HEK293 (cell line): ENCODE measurements at regions not wholly inside any gene's neighbourhood (a gene's known extent, or its start where the extent isn't known, plus 50 kb on each side); places are given as distances from the start of the nearest gene placed in this dataset.
"Not testable (repeated sequence)": the region's sequence is repeated elsewhere in the genome, so short reads cannot be mapped to it uniquely, and the experiment has no call there.

Experiments used
- CTCF ChIA-PET: fragments of 350-600 bp; formaldehyde crosslinking; extraction: SDS; loops from one replicate; lab custom pipeline; 2021; ENCODE audit warnings: antibody characterized with exemption; lab: Yijun Ruan, JAX
- POLR2A ChIA-PET: fragments of 300-600 bp; formaldehyde crosslinking; extraction: SDS; loops from one replicate; lab custom pipeline; 2020; ENCODE audit warnings: antibody characterized with exemption, inconsistent platforms; lab: Yijun Ruan, JAX
- H3K27ac ChIP-seq: fragments of 200-500 bp; sonication (Bioruptor generic); 2 replicates; pipeline ENCODE4 v1.5.1; 2014; ENCODE audit warnings: low read depth, low read length, control low read depth, inconsistent platforms; ENCODE audit errors: extremely low read depth
- H3K36me3 ChIP-seq, 2 experiments: fragments of 200-500 bp in 1 of 2; sonication (Bioruptor generic) in 1 of 2; 1 replicate in 1 of 2; 2 replicates in 1 of 2; pipeline ENCODE4 v1.5.1; 2014 to 2017; ENCODE audit warnings: inconsistent platforms in 2 of 2, low read length in 2 of 2; ENCODE audit not compliant: control insufficient read depth in 2 of 2, insufficient read depth in 1 of 2
- H3K4me1 ChIP-seq: fragments of 200-500 bp; sonication (Bioruptor generic); 2 replicates; pipeline ENCODE4 v1.5.1; 2014; ENCODE audit warnings: mild to moderate bottlenecking, low read length, inconsistent platforms; ENCODE audit not compliant: control insufficient read depth, insufficient read depth
- H3K4me3 ChIP-seq: 2 replicates; pipeline ENCODE4 v1.5.1; 2011; ENCODE audit warnings: low read depth, mild to moderate bottlenecking, control low read depth, low read length, moderate library complexity
- H3K9me3 ChIP-seq: fragments of 200-500 bp; sonication (Bioruptor generic); 2 replicates; pipeline ENCODE4 v1.5.1; 2014; ENCODE audit warnings: low read depth, low read length, inconsistent platforms; ENCODE audit not compliant: control insufficient read depth, insufficient read depth
- GLI2 ChIP-seq: fragments of 450-650 bp; formaldehyde crosslinking; IDR thresholded peaks from 2 replicates; pipeline ENCODE4; 2017; ENCODE audit warnings: missing biosample characterization, missing genetic modification characterization, low read depth, borderline replicate concordance
- OVOL3 ChIP-seq: fragments of 450-650 bp; formaldehyde crosslinking; IDR thresholded peaks from 2 replicates; pipeline ENCODE4 v1.5.1; 2016; ENCODE audit warnings: missing biosample characterization, missing genetic modification characterization
- REPIN1 ChIP-seq: fragments of 450-650 bp; formaldehyde crosslinking; IDR thresholded peaks from 2 replicates; pipeline ENCODE4 v1.5.1; 2017; ENCODE audit warnings: missing biosample characterization, missing genetic modification characterization, low read depth
- TRIM28 ChIP-seq: IDR thresholded peaks from 2 replicates; pipeline ENCODE4 v1.6.1; 2011; ENCODE audit warnings: low read length, control low read depth, borderline replicate concordance
- ZNF146 ChIP-seq: fragments of 450-650 bp; formaldehyde crosslinking; IDR thresholded peaks from 2 replicates; pipeline ENCODE4 v1.5.1; 2016; ENCODE audit warnings: missing biosample characterization, missing genetic modification characterization
- ZNF221 ChIP-seq: fragments of 450-650 bp; formaldehyde crosslinking; IDR thresholded peaks from 2 replicates; pipeline ENCODE4 v1.5.1; 2017; ENCODE audit warnings: missing biosample characterization, missing genetic modification characterization, borderline replicate concordance
- ZNF426 ChIP-seq: fragments of 450-650 bp; formaldehyde crosslinking; IDR thresholded peaks from 2 replicates; pipeline ENCODE4 v1.5.1; 2017; ENCODE audit warnings: missing biosample characterization, missing genetic modification characterization, mild to moderate bottlenecking, inconsistent platforms, moderate library complexity
- ZNF521 ChIP-seq: fragments of 450-650 bp; formaldehyde crosslinking; IDR thresholded peaks from 2 replicates; pipeline ENCODE4 v1.5.1; 2017; ENCODE audit warnings: missing biosample characterization, mild to moderate bottlenecking, missing genetic modification characterization
- ZNF560 ChIP-seq: fragments of 450-650 bp; formaldehyde crosslinking; IDR thresholded peaks from 2 replicates; pipeline ENCODE4 v1.5.1; 2017; ENCODE audit warnings: missing biosample characterization, missing genetic modification characterization, borderline replicate concordance
- ZNF830 ChIP-seq: fragments of 450-650 bp; IDR thresholded peaks from 2 replicates; pipeline ENCODE4 v1.5.0; 2018; ENCODE audit warnings: missing biosample characterization, missing genetic modification characterization, low read depth, mild to moderate bottlenecking, moderate library complexity
- TF ChIP-seq, protein P1 (sequence below): fragments of 450-650 bp; formaldehyde crosslinking; IDR thresholded peaks from 2 replicates; pipeline ENCODE4 v1.5.1; 2016; ENCODE audit warnings: missing biosample characterization, missing genetic modification characterization
- TF ChIP-seq, protein P2 (sequence below): fragments of 450-650 bp; formaldehyde crosslinking; IDR thresholded peaks from 2 replicates; pipeline ENCODE4 v1.5.1; 2016; ENCODE audit warnings: missing biosample characterization, missing genetic modification characterization
- TF ChIP-seq, protein P3 (sequence below): fragments of 450-650 bp; formaldehyde crosslinking; IDR thresholded peaks from 2 replicates; pipeline ENCODE4 v1.5.1; 2016; ENCODE audit warnings: missing biosample characterization, missing genetic modification characterization
- TF ChIP-seq, protein P4 (sequence below): fragments of 450-650 bp; formaldehyde crosslinking; IDR thresholded peaks from 2 replicates; pipeline ENCODE4 v1.5.1; 2016; ENCODE audit warnings: missing biosample characterization, missing genetic modification characterization
- TF ChIP-seq, protein P5 (sequence below): fragments of 450-650 bp; formaldehyde crosslinking; IDR thresholded peaks from 2 replicates; pipeline ENCODE4 v1.5.0; 2017; ENCODE audit warnings: missing biosample characterization, missing genetic modification characterization, borderline replicate concordance

DNA sequence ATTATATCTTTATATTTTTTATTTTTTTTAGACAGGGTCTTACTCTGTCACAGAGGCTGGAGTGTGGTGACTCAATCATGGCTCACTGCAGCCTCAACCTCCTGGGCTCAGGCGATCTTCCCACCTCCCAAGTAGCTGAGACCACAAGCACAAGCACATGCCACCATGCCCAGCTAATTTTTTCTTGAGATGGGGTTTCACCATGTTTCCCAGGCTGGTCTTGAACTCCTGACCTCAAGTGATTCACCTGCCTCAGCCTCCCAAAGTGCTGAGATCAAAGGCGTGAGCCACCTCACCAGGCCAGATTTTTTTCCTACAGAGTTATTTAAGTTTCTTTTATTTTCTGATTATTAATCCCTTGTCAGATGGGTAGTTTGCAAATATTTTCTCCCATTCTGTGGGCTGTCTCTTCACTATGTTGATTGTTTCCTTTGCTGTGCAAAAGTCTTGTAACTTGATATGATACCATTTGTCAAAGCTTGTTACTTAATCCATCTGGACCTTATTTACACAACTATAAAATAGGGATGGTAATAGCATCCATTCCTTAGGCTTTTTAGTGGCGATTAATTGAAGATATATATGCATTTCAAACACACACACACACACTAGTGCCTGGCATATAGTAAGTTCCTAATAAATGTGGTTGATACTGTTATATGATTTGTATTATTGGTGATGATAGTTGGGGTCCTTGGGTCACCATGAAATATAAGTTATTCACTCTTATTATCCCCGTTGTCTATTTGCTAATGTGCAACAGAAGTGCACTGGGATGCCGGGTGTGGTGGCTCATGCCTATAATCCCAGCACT is 187.1 kb downstream of the BCAS1 start (continued):
- no peak for TF ChIP-seq REPIN1
- no peak for TF ChIP-seq ZNF560
- no peak for TF ChIP-seq ZNF221
- TF ChIP-seq ZNF830 (tag by site-specific recombination) = no peak
- TF ChIP-seq, protein P1, sequence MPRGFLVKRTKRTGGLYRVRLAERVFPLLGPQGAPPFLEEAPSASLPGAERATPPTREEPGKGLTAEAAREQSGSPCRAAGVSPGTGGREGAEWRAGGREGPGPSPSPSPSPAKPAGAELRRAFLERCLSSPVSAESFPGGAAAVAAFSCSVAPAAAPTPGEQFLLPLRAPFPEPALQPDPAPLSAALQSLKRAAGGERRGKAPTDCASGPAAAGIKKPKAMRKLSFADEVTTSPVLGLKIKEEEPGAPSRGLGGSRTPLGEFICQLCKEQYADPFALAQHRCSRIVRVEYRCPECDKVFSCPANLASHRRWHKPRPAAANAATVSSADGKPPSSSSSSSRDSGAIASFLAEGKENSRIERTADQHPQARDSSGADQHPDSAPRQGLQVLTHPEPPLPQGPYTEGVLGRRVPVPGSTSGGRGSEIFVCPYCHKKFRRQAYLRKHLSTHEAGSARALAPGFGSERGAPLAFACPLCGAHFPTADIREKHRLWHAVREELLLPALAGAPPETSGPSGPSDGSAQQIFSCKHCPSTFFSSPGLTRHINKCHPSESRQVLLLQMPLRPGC (tag by site-specific recombination) = no peak
- TF ChIP-seq TRIM28 = no peak
- no peak for TF ChIP-seq OVOL3 (tag by site-specific recombination)
- no peak for TF ChIP-seq ZNF521 (tag by site-specific recombination)
- TF ChIP-seq, all 188 proteins: peak for 4

DNA sequence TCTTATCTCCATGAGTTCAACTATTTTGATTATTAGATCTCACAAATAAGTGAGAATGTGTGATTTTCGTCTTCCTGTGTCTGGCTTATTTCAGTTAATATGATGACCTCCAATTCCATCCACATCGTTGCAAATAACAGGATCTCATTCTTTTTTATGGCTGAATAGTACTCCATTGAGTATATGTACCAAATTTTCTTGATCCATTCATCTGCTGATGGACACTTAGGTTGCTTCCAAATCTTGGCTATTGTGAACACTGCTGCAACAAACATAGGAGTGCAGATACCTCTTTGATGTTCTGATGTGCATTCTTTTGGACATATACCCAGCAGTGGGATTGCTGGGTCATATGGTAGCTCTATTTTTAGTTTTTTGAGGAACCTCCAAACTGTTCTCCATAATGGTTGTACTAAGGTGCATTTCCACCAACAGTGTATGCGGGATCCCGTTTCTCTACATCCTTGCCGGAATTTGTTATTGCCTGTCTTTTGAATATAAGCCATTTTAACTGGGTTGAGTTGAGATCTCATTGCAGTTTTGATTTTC is 187.9 kb downstream of the BCAS1 start:
- POLR2A ChIA-PET, H3K27ac ChIP-seq, H3K36me3 ChIP-seq, CTCF ChIA-PET, H3K4me3 ChIP-seq, H3K4me1 ChIP-seq, H3K9me3 ChIP-seq: not testable (repeated sequence)
- TF ChIP-seq ZNF146 (tag by site-specific recombination) = peak; percentile 94

DNA sequence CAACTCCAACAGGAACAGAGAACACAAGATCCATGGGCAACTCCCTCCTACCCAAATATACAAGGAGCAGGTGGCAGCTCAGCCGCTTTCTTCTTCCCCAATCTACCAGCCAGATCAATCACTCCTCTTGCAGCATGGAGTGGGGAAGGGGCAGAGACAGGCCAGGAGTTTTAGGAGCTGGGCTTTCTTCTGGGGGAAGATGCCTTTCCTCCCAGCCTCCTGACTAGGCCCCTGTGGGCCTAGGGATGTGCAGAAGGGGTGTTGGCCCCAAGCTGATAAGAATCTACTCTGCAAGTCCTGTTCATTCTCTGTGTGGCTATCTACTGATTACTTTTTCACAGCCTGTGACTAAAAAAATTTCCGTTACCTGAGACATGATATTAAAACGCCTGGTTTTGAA is 189.0 kb downstream of the BCAS1 start:
- POLR2A ChIA-PET = no interaction called here
- CTCF ChIA-PET = interaction anchor here (0.9 kb wide), 1 partner anchor 58 kb away, joined by 5 read pairs; no protein-coding TSS in a partner anchor

More for the DNA sequence above, 189.0 kb downstream of the BCAS1 start:
- Histone ChIP-seq H3K9me3 (no peaks in the 10 kb centered on the region), H3K4me1 (peaks cover 5% of the 10 kb centered on the region; the same call in 1 of the 2 replicates), H3K36me3 (no peaks in the 10 kb centered on the region), H3K27ac (no peak overlapping the region), H3K4me3 (no peak overlapping the region)
- TF ChIP-seq, protein P2, sequence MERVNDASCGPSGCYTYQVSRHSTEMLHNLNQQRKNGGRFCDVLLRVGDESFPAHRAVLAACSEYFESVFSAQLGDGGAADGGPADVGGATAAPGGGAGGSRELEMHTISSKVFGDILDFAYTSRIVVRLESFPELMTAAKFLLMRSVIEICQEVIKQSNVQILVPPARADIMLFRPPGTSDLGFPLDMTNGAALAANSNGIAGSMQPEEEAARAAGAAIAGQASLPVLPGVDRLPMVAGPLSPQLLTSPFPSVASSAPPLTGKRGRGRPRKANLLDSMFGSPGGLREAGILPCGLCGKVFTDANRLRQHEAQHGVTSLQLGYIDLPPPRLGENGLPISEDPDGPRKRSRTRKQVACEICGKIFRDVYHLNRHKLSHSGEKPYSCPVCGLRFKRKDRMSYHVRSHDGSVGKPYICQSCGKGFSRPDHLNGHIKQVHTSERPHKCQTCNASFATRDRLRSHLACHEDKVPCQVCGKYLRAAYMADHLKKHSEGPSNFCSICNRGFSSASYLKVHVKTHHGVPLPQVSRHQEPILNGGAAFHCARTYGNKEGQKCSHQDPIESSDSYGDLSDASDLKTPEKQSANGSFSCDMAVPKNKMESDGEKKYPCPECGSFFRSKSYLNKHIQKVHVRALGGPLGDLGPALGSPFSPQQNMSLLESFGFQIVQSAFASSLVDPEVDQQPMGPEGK (tag by site-specific recombination) = no peak
- TF ChIP-seq GLI2 (no peak), ZNF426 (tag by site-specific recombination) (no peak)
- TF ChIP-seq, protein P3, sequence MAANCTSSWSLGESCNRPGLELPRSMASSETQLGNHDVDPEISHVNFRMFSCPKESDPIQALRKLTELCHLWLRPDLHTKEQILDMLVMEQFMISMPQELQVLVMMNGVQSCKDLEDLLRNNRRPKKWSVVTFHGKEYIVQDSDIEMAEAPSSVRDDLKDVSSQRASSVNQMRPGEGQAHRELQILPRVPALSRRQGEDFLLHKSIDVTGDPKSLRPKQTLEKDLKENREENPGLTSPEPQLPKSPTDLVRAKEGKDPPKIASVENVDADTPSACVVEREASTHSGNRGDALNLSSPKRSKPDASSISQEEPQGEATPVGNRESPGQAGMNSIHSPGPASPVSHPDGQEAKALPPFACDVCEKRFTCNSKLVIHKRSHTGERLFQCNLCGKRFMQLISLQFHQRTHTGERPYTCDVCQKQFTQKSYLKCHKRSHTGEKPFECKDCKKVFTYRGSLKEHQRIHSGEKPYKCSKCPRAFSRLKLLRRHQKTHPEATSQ (tag by site-specific recombination) = no peak
- TF ChIP-seq, protein P4, sequence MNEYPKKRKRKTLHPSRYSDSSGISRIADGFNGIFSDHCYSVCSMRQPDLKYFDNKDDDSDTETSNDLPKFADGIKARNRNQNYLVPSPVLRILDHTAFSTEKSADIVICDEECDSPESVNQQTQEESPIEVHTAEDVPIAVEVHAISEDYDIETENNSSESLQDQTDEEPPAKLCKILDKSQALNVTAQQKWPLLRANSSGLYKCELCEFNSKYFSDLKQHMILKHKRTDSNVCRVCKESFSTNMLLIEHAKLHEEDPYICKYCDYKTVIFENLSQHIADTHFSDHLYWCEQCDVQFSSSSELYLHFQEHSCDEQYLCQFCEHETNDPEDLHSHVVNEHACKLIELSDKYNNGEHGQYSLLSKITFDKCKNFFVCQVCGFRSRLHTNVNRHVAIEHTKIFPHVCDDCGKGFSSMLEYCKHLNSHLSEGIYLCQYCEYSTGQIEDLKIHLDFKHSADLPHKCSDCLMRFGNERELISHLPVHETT (tag by site-specific recombination) = no peak
- TF ChIP-seq, protein P5, sequence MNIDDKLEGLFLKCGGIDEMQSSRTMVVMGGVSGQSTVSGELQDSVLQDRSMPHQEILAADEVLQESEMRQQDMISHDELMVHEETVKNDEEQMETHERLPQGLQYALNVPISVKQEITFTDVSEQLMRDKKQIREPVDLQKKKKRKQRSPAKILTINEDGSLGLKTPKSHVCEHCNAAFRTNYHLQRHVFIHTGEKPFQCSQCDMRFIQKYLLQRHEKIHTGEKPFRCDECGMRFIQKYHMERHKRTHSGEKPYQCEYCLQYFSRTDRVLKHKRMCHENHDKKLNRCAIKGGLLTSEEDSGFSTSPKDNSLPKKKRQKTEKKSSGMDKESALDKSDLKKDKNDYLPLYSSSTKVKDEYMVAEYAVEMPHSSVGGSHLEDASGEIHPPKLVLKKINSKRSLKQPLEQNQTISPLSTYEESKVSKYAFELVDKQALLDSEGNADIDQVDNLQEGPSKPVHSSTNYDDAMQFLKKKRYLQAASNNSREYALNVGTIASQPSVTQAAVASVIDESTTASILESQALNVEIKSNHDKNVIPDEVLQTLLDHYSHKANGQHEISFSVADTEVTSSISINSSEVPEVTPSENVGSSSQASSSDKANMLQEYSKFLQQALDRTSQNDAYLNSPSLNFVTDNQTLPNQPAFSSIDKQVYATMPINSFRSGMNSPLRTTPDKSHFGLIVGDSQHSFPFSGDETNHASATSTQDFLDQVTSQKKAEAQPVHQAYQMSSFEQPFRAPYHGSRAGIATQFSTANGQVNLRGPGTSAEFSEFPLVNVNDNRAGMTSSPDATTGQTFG = no peak
